ENCODE measurements at regions not wholly inside any gene's neighbourhood (a gene's known extent, or its start where the extent isn't known, plus 50 kb on each side); places are given as distances from the start of the nearest gene placed in this dataset.
A peak's percentile ranks its signal among the peaks of the same experiment; 100 is the strongest.

- no peaks in the 10 kb centered on the region for H3K27me3 ChIP-seq
- intact Hi-C loops (cut with DNase I; ENCODE audit: low total_unique reads), result no loop called here
- no peaks in the 10 kb centered on the region for H3K36me3 ChIP-seq
- TF ChIP-seq POLR2A (IDR thresholded peaks at IDR 0.05) (no peak), CTCF (IDR thresholded peaks at IDR 0.05) (no peak), EP300 (IDR thresholded peaks at IDR 0.05) (no peak), POLR2AphosphoS5 (IDR thresholded peaks at IDR 0.05) (no peak)
- WGBS, 5 donors, result 64 to 71% (median 66%) methylated on average over 5 of the region's 5 CpGs
- no peak for DNase-seq
- H3K27ac ChIP-seq, result no peak overlapping the region
- no peaks in the 10 kb centered on the region for H3K4me1 ChIP-seq
- H3K4me3 ChIP-seq, result no peak overlapping the region
- H3K9me3 ChIP-seq, result no peaks in the 10 kb centered on the region
Observed at GRCh38 chr11:104830508-104830907, 67.8 kb downstream of the CASP12 start.

- no peaks in the 10 kb centered on the region for H3K9me3 ChIP-seq
- TF ChIP-seq EP300 (IDR thresholded peaks at IDR 0.05), result no peak
- TF ChIP-seq POLR2A (IDR thresholded peaks at IDR 0.05), result no peak
- TF ChIP-seq CTCF (IDR thresholded peaks at IDR 0.05), result no peak
- no peak for TF ChIP-seq POLR2AphosphoS5 (IDR thresholded peaks at IDR 0.05)
- intact Hi-C loops (cut with DNase I; ENCODE audit: low total_unique reads), result no loop called here
- WGBS, 5 donors, result 27 to 35% (median 30%) methylated on average over 2 of the region's 2 CpGs
- H3K27ac ChIP-seq, result no peak overlapping the region
- H3K36me3 ChIP-seq, result no peaks in the 10 kb centered on the region
- peak in 1 of 2 donors; percentile 26 for DNase-seq
- no peak overlapping the region for H3K4me3 ChIP-seq
- no peaks in the 10 kb centered on the region for H3K4me1 ChIP-seq
- H3K27me3 ChIP-seq, result no peaks in the 10 kb centered on the region
Observed at GRCh38 chr11:104830080-104830479, 68.2 kb downstream of the CASP12 start.

DNA sequence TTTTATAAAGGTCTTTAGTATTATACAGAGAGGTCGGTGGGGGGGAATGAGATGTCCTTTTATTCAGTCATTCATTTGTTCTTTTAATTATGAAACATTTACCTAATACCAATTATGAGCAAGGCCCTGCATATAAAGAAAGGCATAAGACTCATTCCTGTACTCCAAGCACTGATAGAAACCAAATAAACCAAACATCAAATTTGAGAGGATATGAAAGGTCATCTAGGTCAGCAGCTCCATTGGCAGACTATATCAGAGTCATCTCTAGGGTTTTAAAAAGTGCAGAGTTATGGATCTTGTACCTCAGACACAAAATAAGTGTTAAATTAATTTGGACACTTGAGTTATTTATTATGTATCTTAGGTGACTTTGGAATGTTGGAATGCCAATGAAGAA lies 71.5 kb downstream of the CASP12 start:
- intact Hi-C loops (cut with DNase I; ENCODE audit: low total_unique reads), result no loop called here

GRCh38 chr11:104823657-104824056 lies 74.6 kb downstream of the CASP12 start:
- TF ChIP-seq POLR2AphosphoS5 (IDR thresholded peaks at IDR 0.05) (no peak), POLR2A (IDR thresholded peaks at IDR 0.05) (no peak), CTCF (IDR thresholded peaks at IDR 0.05) (no peak)
- DNase-seq, result no peak
- intact Hi-C loops (cut with DNase I; ENCODE audit: low total_unique reads), result no loop called here
- no peaks in the 10 kb centered on the region for H3K9me3 ChIP-seq
- no peak overlapping the region for H3K4me3 ChIP-seq
- H3K27ac ChIP-seq, result no peak overlapping the region
- WGBS, 5 donors, result 83 to 97% (median 93%) methylated on average over 1 of the region's 1 CpG
- H3K36me3 ChIP-seq, result no peaks in the 10 kb centered on the region
- no peaks in the 10 kb centered on the region for H3K4me1 ChIP-seq
- no peaks in the 10 kb centered on the region for H3K27me3 ChIP-seq

More for the DNA sequence above, 71.5 kb downstream of the CASP12 start:
- WGBS, 5 donors, result 87 to 94% (median 93%) methylated on average over 1 of the region's 1 CpG
- TF ChIP-seq EP300 (IDR thresholded peaks at IDR 0.05), result no peak
- no peak for TF ChIP-seq POLR2A (IDR thresholded peaks at IDR 0.05)
- no peak for TF ChIP-seq CTCF (IDR thresholded peaks at IDR 0.05)
- H3K9me3 ChIP-seq, result no peaks in the 10 kb centered on the region
- H3K4me3 ChIP-seq, result no peak overlapping the region
- H3K4me1 ChIP-seq, result no peaks in the 10 kb centered on the region
- H3K27me3 ChIP-seq, result no peaks in the 10 kb centered on the region
- no peak overlapping the region for H3K27ac ChIP-seq
- no peaks in the 10 kb centered on the region for H3K36me3 ChIP-seq
- DNase-seq, result no peak

Measured in stomach (tissue), 8 donors.